ENCODE measurements at regions not wholly inside any gene's neighbourhood (a gene's known extent, or its start where the extent isn't known, plus 50 kb on each side); places are given as distances from the start of the nearest gene placed in this dataset.

- TF ChIP-seq ZNF274 (IDR thresholded peaks at IDR 0.05; ENCODE audit: low read depth, low read length) = no peak
- H3K4me3 ChIP-seq (ENCODE audit: low read length) = no peak overlapping the region
Observed at GRCh38 chr5:164346785-164347630, 841.6 kb downstream of the MAT2B start.

GRCh38 chr5:164350236-164350635 lies 844.8 kb downstream of the MAT2B start:
- no peak for TF ChIP-seq ZNF274 (IDR thresholded peaks at IDR 0.05; ENCODE audit: low read depth, low read length)
- H3K4me3 ChIP-seq (ENCODE audit: low read length) = no peak overlapping the region

- no peak for TF ChIP-seq ZNF274 (IDR thresholded peaks at IDR 0.05; ENCODE audit: low read depth, low read length)
- H3K4me3 ChIP-seq (ENCODE audit: low read length) = no peak overlapping the region
Observed at GRCh38 chr5:164351245-164351834, 845.9 kb downstream of the MAT2B start.

- no peak for TF ChIP-seq ZNF274 (IDR thresholded peaks at IDR 0.05; ENCODE audit: low read depth, low read length)
- H3K4me3 ChIP-seq (ENCODE audit: low read length) = no peak overlapping the region
Observed at GRCh38 chr5:164352695-164353094, 847.3 kb downstream of the MAT2B start.

- TF ChIP-seq ZNF274 (IDR thresholded peaks at IDR 0.05; ENCODE audit: low read depth, low read length) = no peak
- H3K4me3 ChIP-seq (ENCODE audit: low read length) = no peak overlapping the region
Observed at GRCh38 chr5:164353155-164353554, 847.7 kb downstream of the MAT2B start.

DNA sequence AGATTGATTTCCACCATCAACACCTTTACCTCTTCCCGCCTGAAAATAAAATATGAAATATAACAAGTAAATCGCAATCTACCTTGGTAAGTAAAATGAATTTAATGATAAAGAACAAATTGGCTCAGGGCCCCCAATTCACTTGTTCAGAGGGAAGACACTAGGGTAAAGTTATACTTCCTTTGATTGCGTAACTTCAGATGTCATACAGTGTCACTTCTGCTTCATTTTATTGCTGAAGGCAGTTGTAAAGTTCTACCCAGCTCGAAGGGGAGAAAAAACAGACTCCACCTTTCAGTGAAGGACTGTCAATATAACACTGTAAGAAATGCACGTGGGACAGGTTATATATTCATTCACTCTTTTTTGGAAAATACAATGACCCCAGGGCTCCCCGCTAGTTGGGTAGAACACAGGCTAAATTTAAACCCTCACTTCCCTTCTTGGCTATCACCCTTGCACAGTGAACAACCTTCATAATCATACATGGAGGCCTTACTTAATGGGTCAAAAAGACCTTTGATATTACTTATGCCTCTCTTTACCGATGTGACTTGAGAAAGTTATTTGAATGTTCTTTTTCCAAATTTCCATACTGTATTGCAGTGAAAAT lies 848.8 kb downstream of the MAT2B start:
- no peak overlapping the region for H3K4me3 ChIP-seq (ENCODE audit: low read length)
- no peak for TF ChIP-seq ZNF274 (IDR thresholded peaks at IDR 0.05; ENCODE audit: low read depth, low read length)

GRCh38 chr5:164355267-164355830 lies 849.9 kb downstream of the MAT2B start:
- no peak for TF ChIP-seq ZNF274 (IDR thresholded peaks at IDR 0.05; ENCODE audit: low read depth, low read length)
- no peak overlapping the region for H3K4me3 ChIP-seq (ENCODE audit: low read length)

DNA sequence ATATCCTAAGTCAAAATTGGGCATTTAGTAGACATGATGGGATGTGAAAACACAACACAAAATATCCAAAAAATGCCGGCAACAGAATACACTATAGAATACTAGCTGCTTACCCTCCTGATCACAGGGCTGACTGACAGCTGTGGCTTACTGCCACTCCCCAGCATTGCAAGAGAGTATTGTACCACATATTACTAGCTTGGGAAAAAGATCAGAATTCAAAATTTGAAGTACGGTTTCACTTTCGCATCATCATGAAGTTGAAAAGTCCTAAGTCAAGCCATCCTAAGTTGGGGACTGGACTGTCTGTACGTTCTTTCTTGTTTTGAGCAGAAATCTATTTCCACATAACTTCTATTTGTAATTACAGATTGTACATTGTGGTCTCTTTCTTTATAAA lies 851.4 kb downstream of the MAT2B start:
- TF ChIP-seq ZNF274 (IDR thresholded peaks at IDR 0.05; ENCODE audit: low read depth, low read length) = no peak
- H3K4me3 ChIP-seq (ENCODE audit: low read length) = no peak overlapping the region

DNA sequence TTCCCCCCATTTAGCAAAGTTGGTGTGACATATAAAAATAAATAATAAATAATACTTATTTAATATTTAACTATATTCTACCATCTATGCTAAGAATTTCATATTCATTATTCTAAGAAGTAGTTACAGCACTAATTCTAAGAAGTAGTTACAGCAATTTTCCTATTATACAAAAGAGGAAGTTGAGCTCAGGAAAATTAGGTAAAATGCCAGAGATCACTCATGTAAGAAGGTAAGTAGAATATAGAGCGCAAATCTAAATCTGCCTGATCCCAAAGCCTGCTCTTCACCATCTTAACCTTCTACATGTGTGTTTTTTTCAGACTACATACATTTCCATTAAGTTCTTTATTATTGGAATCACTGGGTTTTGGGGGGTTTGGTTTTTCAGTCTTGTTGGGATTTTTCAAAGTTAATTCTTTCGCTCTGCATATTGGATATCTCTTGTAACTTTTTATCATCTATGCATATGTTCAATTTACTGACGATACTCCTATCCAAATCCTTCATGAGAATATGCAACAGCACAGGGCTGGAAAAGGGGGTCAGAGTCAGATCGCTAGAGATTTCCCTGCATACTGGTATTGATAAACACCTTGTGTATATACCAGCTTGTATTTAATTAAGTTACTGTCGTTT lies 852.1 kb downstream of the MAT2B start:
- H3K4me3 ChIP-seq (ENCODE audit: low read length) = no peak overlapping the region
- TF ChIP-seq ZNF274 (IDR thresholded peaks at IDR 0.05; ENCODE audit: low read depth, low read length) = no peak

DNA sequence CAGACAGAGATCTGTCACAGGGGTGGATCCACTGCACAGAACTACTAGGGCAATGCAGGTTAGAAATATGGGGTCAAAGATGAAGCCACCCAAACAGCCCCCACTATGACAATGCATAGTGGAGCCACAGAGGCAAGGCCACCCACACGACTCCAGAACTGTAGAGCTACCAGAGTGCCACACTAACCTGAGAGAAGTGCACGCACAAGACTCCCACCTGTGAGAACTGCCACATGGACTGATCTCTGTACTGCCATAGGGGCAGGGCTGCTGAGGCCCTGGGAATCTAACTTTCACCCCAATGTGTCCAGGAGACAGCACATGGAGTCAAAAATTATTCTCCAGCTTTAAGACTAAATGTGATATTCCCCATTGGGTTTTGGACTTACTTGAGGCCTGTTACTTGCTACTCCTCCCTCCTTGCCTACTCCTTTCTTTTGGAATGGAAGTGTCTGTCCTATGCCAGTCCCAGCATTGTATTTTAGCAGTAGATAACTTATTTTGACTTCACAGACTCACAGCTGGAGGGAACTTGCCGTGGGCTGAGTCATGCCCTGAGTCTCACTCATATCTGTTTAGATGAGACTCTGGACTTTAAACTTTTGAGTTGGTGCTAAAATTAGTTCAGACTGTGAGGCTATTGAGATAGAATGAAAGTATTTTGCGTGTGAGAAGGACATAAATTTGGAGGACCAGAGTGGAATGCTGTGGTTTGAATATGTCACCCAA lies 853.3 kb downstream of the MAT2B start:
- H3K4me3 ChIP-seq (ENCODE audit: low read length) = no peak overlapping the region
- no peak for TF ChIP-seq ZNF274 (IDR thresholded peaks at IDR 0.05; ENCODE audit: low read depth, low read length)

DNA sequence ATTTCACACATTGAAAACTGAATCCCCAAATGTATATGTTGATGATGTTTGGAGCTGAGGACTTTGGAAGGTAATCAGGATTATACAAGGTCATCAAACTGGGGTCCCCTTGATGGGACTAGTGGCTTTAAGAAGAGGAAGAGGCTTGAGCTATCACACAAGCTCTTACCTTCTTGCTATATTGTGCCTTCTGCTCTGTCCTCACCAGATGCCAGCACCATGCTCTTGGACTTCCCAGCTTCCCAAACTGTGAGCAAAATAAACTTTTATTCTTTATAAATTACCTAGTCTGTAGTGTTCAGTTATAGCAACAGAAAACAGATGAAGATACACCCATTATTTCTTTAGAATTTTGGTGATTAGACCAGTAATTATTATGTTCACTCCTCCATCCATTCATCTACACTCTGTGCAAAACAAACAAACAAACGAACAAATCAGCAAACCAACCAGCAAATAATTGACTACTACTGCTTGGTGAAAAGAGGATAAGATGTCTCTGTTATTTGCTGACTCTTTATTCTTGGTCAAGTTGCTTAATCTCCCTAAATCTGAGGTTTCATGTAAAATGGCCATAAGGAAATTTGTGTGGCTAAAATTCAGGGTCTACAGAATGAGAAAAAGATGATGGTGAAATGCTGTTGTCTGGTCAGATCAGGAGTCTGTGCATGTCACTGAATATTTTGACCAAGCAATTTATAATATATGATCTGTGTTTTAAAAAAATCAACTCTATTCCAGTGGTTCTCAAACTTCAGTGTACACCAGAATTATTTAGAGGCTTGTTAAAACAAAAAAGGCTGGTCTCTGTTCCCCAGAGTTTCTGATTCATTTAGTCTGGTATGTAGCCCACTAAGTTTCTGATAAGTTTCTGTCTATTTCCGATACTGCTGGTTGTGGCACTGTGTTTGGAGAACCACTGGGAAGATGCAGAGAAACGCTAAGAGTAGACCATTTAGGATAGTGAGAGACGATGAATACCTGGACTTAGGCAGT lies 854.1 kb downstream of the MAT2B start:
- no peak for TF ChIP-seq ZNF274 (IDR thresholded peaks at IDR 0.05; ENCODE audit: low read depth, low read length)
- H3K4me3 ChIP-seq (ENCODE audit: low read length) = no peak overlapping the region

- TF ChIP-seq ZNF274 (IDR thresholded peaks at IDR 0.05; ENCODE audit: low read depth, low read length) = no peak
- no peak overlapping the region for H3K4me3 ChIP-seq (ENCODE audit: low read length)
Observed at GRCh38 chr5:164360589-164360988, 855.2 kb downstream of the MAT2B start.

DNA sequence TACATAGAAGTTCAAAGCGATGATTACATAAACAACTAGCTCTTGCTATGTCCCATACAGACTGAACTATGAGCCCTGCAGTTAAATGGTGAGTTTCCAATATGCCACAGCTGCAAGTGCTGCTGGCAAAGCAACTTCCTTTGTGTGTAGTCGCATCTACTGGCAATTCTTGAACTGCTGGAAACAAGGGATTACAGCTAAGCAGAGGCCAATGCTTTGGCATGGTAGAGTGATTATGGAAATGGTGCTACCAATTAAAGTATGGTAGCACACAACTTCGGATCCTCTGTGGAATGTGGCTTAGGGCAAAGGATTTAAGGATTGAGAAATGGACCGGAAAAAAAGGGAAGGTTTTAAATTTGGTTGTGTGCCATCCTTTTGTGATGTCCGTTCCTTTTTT lies 856.6 kb downstream of the MAT2B start:
- no peak overlapping the region for H3K4me3 ChIP-seq (ENCODE audit: low read length)
- no peak for TF ChIP-seq ZNF274 (IDR thresholded peaks at IDR 0.05; ENCODE audit: low read depth, low read length)
